ENCODE measurements at regions not wholly inside any gene's neighbourhood (a gene's known extent, or its start where the extent isn't known, plus 50 kb on each side); places are given as distances from the start of the nearest gene placed in this dataset.

DNA sequence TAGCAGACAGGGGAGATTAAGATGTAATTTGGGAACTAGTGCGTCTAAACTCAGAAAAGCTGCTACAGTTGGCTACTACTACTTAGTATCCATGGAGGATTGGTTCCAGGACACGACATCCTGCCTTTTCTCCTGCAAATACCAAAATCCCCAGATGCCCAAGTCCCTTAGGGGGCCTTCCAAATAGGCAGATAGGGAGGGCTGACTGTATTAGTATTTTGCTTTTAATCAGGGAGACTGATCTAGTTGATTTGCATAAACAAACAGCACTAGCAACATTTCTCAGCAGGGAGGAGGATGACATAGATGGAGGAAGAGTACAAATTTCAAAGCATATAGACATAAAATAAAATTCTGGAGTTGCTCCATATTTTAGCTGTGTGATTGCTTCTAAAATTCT, 621.6 kb upstream of the GOT2 start:
- CTCF ChIA-PET, result interaction anchor here (1.2 kb wide), 1 partner anchor 16 kb away, joined by 3 read pairs; no protein-coding TSS in a partner anchor
- DNase-seq (ENCODE audit: low read depth), result no peak

DNA sequence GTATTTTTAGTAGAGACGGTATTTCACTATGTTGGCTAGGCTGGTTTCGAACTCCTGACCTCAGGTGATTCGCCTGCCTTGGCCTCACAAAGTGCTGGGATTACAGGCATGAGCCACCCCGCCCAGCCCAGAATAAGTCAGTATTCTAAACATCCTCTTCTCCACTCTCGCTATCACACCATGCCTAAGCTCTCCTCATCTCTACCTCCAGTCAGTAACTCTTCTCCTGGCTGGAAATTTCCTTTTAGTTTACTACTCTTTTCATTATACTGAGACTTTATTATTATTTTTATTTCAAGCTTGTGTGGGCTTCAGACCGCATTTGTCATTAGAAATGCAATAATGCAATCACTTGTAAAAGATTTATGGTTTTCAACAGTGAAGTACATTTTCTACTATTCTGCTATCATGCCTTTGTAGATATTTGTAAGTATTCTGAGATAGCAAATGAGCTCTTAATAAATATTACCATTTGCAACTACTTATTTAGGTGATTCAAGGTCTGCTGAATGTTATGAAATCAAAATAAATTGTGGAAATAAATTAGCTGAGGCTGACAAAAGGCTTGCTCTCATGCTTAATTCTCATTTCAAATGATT, 617.3 kb upstream of the GOT2 start:
- H3K36me3 ChIP-seq (ENCODE audit: control insufficient read depth, insufficient read depth, low read length), result no peaks in the 10 kb centered on the region
- ChIA-PET POLR2A (no interaction called here), CTCF (interaction anchor here (1.0 kb wide), 1 partner anchor 18 kb away, joined by 3 read pairs; no protein-coding TSS in a partner anchor)
- TF ChIP-seq, protein P1, sequence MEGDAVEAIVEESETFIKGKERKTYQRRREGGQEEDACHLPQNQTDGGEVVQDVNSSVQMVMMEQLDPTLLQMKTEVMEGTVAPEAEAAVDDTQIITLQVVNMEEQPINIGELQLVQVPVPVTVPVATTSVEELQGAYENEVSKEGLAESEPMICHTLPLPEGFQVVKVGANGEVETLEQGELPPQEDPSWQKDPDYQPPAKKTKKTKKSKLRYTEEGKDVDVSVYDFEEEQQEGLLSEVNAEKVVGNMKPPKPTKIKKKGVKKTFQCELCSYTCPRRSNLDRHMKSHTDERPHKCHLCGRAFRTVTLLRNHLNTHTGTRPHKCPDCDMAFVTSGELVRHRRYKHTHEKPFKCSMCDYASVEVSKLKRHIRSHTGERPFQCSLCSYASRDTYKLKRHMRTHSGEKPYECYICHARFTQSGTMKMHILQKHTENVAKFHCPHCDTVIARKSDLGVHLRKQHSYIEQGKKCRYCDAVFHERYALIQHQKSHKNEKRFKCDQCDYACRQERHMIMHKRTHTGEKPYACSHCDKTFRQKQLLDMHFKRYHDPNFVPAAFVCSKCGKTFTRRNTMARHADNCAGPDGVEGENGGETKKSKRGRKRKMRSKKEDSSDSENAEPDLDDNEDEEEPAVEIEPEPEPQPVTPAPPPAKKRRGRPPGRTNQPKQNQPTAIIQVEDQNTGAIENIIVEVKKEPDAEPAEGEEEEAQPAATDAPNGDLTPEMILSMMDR (IDR thresholded peaks at IDR 0.05; ENCODE audit: insufficient read depth, low read depth, low read length), result no peak
- H3K27me3 ChIP-seq (ENCODE audit: control insufficient read depth, insufficient read depth, low read length), result no peaks in the 10 kb centered on the region
- DNase-seq (ENCODE audit: low read depth), result no peak
- no peak overlapping the region for H3K4me3 ChIP-seq (ENCODE audit: low read depth, low read length)

More for the DNA sequence above, 621.6 kb upstream of the GOT2 start:
- H3K36me3 ChIP-seq (ENCODE audit: control insufficient read depth, insufficient read depth, low read length), result no peaks in the 10 kb centered on the region
- H3K27me3 ChIP-seq (ENCODE audit: control insufficient read depth, insufficient read depth, low read length), result no peaks in the 10 kb centered on the region
- TF ChIP-seq, protein P1 (IDR thresholded peaks at IDR 0.05; ENCODE audit: insufficient read depth, low read depth, low read length), result no peak
- H3K4me3 ChIP-seq (ENCODE audit: low read depth, low read length), result no peak overlapping the region
- POLR2A ChIA-PET, result no interaction called here

DNA sequence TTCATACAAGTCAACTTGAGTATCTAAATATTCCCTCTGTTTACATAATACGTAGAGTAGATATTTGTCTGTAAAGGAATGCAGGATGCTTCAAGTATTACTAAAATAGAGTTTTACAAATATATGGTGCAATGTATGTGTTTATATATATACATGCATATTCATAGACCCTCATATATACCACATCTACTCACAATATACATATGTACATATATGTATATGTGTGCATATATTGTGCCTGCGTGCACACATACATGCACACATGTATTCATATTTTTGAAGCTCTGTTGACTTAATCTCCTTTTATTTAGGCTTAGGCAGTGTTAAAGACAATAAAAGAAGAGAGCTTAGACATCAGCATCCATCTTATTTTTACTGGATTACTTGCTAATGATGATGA, 616.6 kb upstream of the GOT2 start:
- Histone ChIP-seq H3K36me3 (ENCODE audit: control insufficient read depth, insufficient read depth, low read length) (no peaks in the 10 kb centered on the region), H3K4me3 (ENCODE audit: low read depth, low read length) (no peak overlapping the region), H3K27me3 (ENCODE audit: control insufficient read depth, insufficient read depth, low read length) (no peaks in the 10 kb centered on the region)
- DNase-seq (ENCODE audit: low read depth), result no peak
- TF ChIP-seq, protein P1 (IDR thresholded peaks at IDR 0.05; ENCODE audit: insufficient read depth, low read depth, low read length), result no peak
- ChIA-PET POLR2A (no interaction called here), CTCF (interaction anchor here (0.6 kb wide), 1 partner anchor 9 kb away, joined by 3 read pairs; no protein-coding TSS in a partner anchor)

DNA sequence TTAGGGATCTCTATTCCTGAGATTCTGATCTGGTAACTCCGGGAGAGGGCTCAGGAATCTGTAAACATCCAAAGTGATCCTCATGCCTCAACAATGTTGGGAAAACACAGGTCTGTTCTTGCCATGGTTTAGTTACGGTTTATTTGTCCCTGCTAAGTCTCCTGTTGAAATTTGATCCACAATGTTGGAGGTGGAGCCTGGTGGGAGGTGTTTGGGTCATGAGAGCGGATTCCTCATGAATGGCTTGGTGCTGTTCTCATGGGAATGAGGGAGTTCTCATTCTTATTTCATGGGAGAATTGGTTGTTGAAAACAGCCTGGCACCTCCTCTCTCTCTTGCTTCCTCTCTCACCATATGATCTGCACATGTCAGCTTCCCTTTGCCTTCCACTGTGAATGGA, 608.6 kb upstream of the GOT2 start:
- POLR2A ChIA-PET, result no interaction called here
- no peaks in the 10 kb centered on the region for H3K36me3 ChIP-seq (ENCODE audit: control insufficient read depth, insufficient read depth, low read length)
- H3K4me3 ChIP-seq (ENCODE audit: low read depth, low read length), result no peak overlapping the region
- CTCF ChIA-PET, result no interaction called here
- no peak for DNase-seq (ENCODE audit: low read depth)
- H3K27me3 ChIP-seq (ENCODE audit: control insufficient read depth, insufficient read depth, low read length), result no peaks in the 10 kb centered on the region
- TF ChIP-seq, protein P1 (IDR thresholded peaks at IDR 0.05; ENCODE audit: insufficient read depth, low read depth, low read length), result no peak

DNA sequence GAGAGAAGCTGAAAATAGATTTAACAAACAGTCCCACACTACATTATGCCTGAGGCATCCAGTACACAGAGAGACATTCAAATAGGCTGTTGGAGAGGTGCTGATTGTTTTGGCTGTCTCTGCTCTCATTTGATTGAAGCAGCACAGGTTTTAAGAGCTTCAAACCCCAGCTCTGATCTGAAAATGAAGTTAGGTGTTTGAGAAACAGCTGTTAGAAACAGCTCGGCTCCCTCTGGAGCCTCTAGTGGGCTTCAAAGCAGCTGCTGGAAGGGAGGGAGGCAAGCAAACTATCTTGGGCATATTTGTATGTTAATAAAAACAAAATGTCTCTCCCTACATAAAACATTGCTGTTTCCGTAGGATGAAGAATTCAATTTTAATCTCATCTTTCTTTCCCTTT, 607.3 kb upstream of the GOT2 start:
- TF ChIP-seq, protein P1 (IDR thresholded peaks at IDR 0.05; ENCODE audit: insufficient read depth, low read depth, low read length), result no peak
- Histone ChIP-seq H3K27me3 (ENCODE audit: control insufficient read depth, insufficient read depth, low read length) (no peaks in the 10 kb centered on the region), H3K4me3 (ENCODE audit: low read depth, low read length) (no peak overlapping the region), H3K36me3 (ENCODE audit: control insufficient read depth, insufficient read depth, low read length) (no peaks in the 10 kb centered on the region)
- CTCF ChIA-PET, result no interaction called here
- DNase-seq (ENCODE audit: low read depth), result no peak
- POLR2A ChIA-PET, result no interaction called here

All from BJ (cell line).